Lung (tissue), 11 donors: ENCODE measurements at regions not wholly inside any gene's neighbourhood (a gene's known extent, or its start where the extent isn't known, plus 50 kb on each side); places are given as distances from the start of the nearest gene placed in this dataset.

Experiments used
- ATAC-seq: fragments of 200-7000 bp; cut with Tn5 transposase; one replicate; pipeline ENCODE4 v1.9.1; 2020; ENCODE audit warnings: moderate number of reproducible peaks; ENCODE audit not compliant: insufficient read depth, low FRiP score
- DNase-seq, 3 donors: peaks; one replicate each; pipeline ENCODE4 v3.0.0-alpha.2; 2013 to 2017
- H3K27ac ChIP-seq, 2 donors: one replicate each; pipeline ENCODE4 v1.5.1; 2013; ENCODE audit warnings: mild to moderate bottlenecking in 2 of 2, moderate library complexity in 2 of 2, control low read depth in 1 of 2, inconsistent platforms in 1 of 2, low read depth in 1 of 2, low read length in 1 of 2
- H3K27me3 ChIP-seq, 3 donors: one replicate each; pipeline ENCODE4 v1.5.1; 2013; ENCODE audit warnings: low read length in 2 of 3; ENCODE audit not compliant: control insufficient read depth in 3 of 3, insufficient read depth in 3 of 3
- H3K36me3 ChIP-seq, 4 donors: one replicate each; pipeline ENCODE4 v1.5.1; 2013; ENCODE audit warnings: low read length in 4 of 4, mild to moderate bottlenecking in 1 of 4, moderate library complexity in 1 of 4; ENCODE audit not compliant: control insufficient read depth in 4 of 4, insufficient read depth in 4 of 4
- H3K4me1 ChIP-seq, 5 donors: one replicate each; pipeline ENCODE4 v1.5.1; 2013; ENCODE audit warnings: low read length in 5 of 5, mild to moderate bottlenecking in 2 of 5, moderate library complexity in 1 of 5; ENCODE audit not compliant: control insufficient read depth in 5 of 5, insufficient read depth in 5 of 5
- H3K4me3 ChIP-seq: one replicate; pipeline ENCODE4 v1.5.1; 2013; ENCODE audit warnings: mild to moderate bottlenecking, control low read depth, moderate library complexity
- H3K9ac ChIP-seq, 2 donors: one replicate each; pipeline ENCODE4 v1.5.1; 2013; ENCODE audit warnings: low read length in 2 of 2, control low read depth in 1 of 2; ENCODE audit not compliant: insufficient read depth in 1 of 2
- H3K9me3 ChIP-seq, 4 donors: one replicate each; pipeline ENCODE4 v1.5.1; 2013; ENCODE audit warnings: low read length in 3 of 4, mild to moderate bottlenecking in 1 of 4, moderate library complexity in 1 of 4; ENCODE audit not compliant: control insufficient read depth in 4 of 4, insufficient read depth in 3 of 4
- CTCF ChIP-seq: IDR thresholded peaks from 2 replicates; pipeline ENCODE4 v1.5.1; 2012; ENCODE audit warnings: mild to moderate bottlenecking; ENCODE audit errors: control extremely low read depth, extremely low read depth
- WGBS, 2 donors: extraction: QIAGEN DNeasy Blood & Tissue Kit; methylation state at CpG; one replicate each; pipeline ENCODE4 v1.1.7; 2013; 5-methylcytosine and 5-hydroxymethylcytosine counted together
- donor health status: control.
- donor health status: control.
- donor health status: Bipolar disorder and iron deficiency.
- donor health status: healthy.
- donor health status: DM: yes; HTN: yes; CAD: no.

- TF ChIP-seq CTCF, result no peak
- H3K27ac ChIP-seq, result no peak overlapping the region
- H3K4me3 ChIP-seq, result no peak overlapping the region
- DNase-seq, result peak in 1 of 3 donors; percentile 16
- WGBS, 2 donors, result 41 to 55% methylated on average over 2 of the region's 2 CpGs
- H3K9me3 ChIP-seq, result peaks cover 0 to 4% (median 0%) of the 10 kb centered on the region in 4 donors
- no peaks in the 10 kb centered on the region for H3K36me3 ChIP-seq
- no peaks in the 10 kb centered on the region for H3K4me1 ChIP-seq
- no peak for ATAC-seq
- H3K27me3 ChIP-seq, result peaks cover 0 to 3% (median 0%) of the 10 kb centered on the region in 3 donors
- no peak overlapping the region for H3K9ac ChIP-seq
Observed at GRCh38 chr3:103991-104390, 92.6 kb upstream of the CHL1 start.

GRCh38 chr3:105585-105984 is 91.0 kb upstream of the CHL1 start:
- H3K4me1 ChIP-seq, result no peaks in the 10 kb centered on the region
- TF ChIP-seq CTCF, result no peak
- ATAC-seq, result no peak
- H3K9ac ChIP-seq, result no peak overlapping the region
- no peaks in the 10 kb centered on the region for H3K27me3 ChIP-seq
- WGBS, 2 donors, result 66 to 69% methylated on average over 5 of the region's 5 CpGs
- no peaks in the 10 kb centered on the region for H3K36me3 ChIP-seq
- DNase-seq, result no peak
- no peak overlapping the region for H3K4me3 ChIP-seq
- no peak overlapping the region for H3K27ac ChIP-seq
- peaks cover 0 to 4% (median 0%) of the 10 kb centered on the region in 4 donors for H3K9me3 ChIP-seq

DNA sequence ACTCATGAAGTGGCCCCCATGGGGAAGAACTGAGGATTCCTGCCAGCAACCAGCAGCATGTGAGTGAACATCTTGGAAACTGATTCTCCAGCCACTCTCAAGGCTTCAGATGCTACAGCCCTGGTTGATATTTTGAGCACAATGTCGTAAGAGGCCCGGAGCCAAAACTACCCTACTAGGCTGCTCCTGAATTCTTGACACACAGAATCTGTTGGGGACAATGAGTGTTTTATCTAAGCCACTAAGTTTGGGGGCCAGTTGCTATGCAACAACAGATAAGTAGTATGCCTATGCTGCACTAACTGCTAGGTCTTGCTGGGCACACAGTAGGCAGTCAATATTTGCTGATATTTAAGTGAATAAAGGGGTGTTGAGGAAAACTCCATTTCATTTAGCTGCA is 89.9 kb upstream of the CHL1 start:
- no peak for ATAC-seq
- Histone ChIP-seq H3K27ac (no peak overlapping the region), H3K27me3 (no peaks in the 10 kb centered on the region), H3K9me3 (peaks cover 0 to 4% (median 0%) of the 10 kb centered on the region in 4 donors), H3K9ac (no peak overlapping the region), H3K36me3 (no peaks in the 10 kb centered on the region), H3K4me3 (no peak overlapping the region), H3K4me1 (no peaks in the 10 kb centered on the region)
- DNase-seq, result no peak
- TF ChIP-seq CTCF, result no peak
- 87 to 92% methylated on average over 2 of the region's 2 CpGs for WGBS, 2 donors
